Mesenchymal stem cell (in vitro differentiated cells and primary cell): ENCODE measurements at regions not wholly inside any gene's neighbourhood (a gene's known extent, or its start where the extent isn't known, plus 50 kb on each side); places are given as distances from the start of the nearest gene placed in this dataset.

Source experiments
- DNase-seq: peaks from one replicate; pipeline ENCODE4 v3.0.0-alpha.2; 2013
- H2AFZ ChIP-seq: one replicate; pipeline ENCODE4 v1.6.1; 2013; ENCODE audit warnings: low read depth, mild to moderate bottlenecking, control low read depth, inconsistent platforms, low read length, moderate library complexity
- H2AK5ac ChIP-seq: 2 replicates; pipeline ENCODE4 v1.6.1; 2013; ENCODE audit warnings: low read length, moderate library complexity, mild to moderate bottlenecking, inconsistent platforms; ENCODE audit not compliant: severe bottlenecking
- H2BK120ac ChIP-seq: one replicate; pipeline ENCODE4 v1.6.1; 2013; ENCODE audit warnings: low read depth, mild to moderate bottlenecking, inconsistent platforms, low read length, moderate library complexity
- H2BK12ac ChIP-seq, 2 experiments: one replicate each; pipeline ENCODE4 v1.6.1; 2013; ENCODE audit warnings: inconsistent platforms in 2 of 2, low read length in 2 of 2, mild to moderate bottlenecking in 2 of 2, moderate library complexity in 2 of 2, control low read depth in 1 of 2
- H2BK15ac ChIP-seq: one replicate; pipeline ENCODE4 v1.6.1; 2013; ENCODE audit warnings: mild to moderate bottlenecking, low read depth, inconsistent platforms; ENCODE audit not compliant: poor library complexity, severe bottlenecking
- H2BK5ac ChIP-seq: 2 replicates; pipeline ENCODE4 v1.6.1; 2013; ENCODE audit warnings: low read depth, mild to moderate bottlenecking, low read length, control low read depth, inconsistent platforms; ENCODE audit not compliant: poor library complexity, severe bottlenecking
- H3K14ac ChIP-seq, 2 experiments: one replicate each; pipeline ENCODE4 v1.6.1; 2013; ENCODE audit warnings: inconsistent platforms in 2 of 2, low read length in 2 of 2, control low read depth in 1 of 2, mild to moderate bottlenecking in 1 of 2, moderate library complexity in 1 of 2
- H3K18ac ChIP-seq, 2 experiments: one replicate each; pipeline ENCODE4 v1.6.1; 2013; ENCODE audit warnings: inconsistent platforms in 2 of 2, low read length in 2 of 2, control low read depth in 1 of 2, low read depth in 1 of 2, mild to moderate bottlenecking in 1 of 2
- H3K23ac ChIP-seq, 2 experiments: one replicate each; pipeline ENCODE4 v1.6.1; 2013; ENCODE audit warnings: inconsistent platforms in 2 of 2, low read length in 2 of 2, mild to moderate bottlenecking in 2 of 2, moderate library complexity in 2 of 2, control low read depth in 1 of 2
- H3K27ac ChIP-seq: 2 replicates; pipeline ENCODE4 v1.5.1; 2013; ENCODE audit warnings: mild to moderate bottlenecking, moderate library complexity, low read length, control low read depth, inconsistent platforms; ENCODE audit not compliant: poor library complexity, severe bottlenecking
- H3K27me3 ChIP-seq, 2 experiments: 2 replicates each; pipeline versions ENCODE4 v1.6.1 to v1.7.0; 2013; ENCODE audit warnings: low read length in 2 of 2, mild to moderate bottlenecking in 2 of 2, moderate library complexity in 2 of 2, control low read depth in 1 of 2, inconsistent platforms in 1 of 2; ENCODE audit not compliant: control insufficient read depth in 1 of 2, insufficient read depth in 1 of 2
- H3K36me3 ChIP-seq, 2 experiments: 2 replicates each; pipeline versions ENCODE4 v1.6.1 to v1.7.0; 2013; ENCODE audit warnings: low read length in 2 of 2, control low read depth in 1 of 2, inconsistent platforms in 1 of 2, low read depth in 1 of 2, mild to moderate bottlenecking in 1 of 2; ENCODE audit not compliant: insufficient read depth in 2 of 2, control insufficient read depth in 1 of 2
- H3K4ac ChIP-seq, 2 experiments: one replicate each; pipeline ENCODE4 v1.6.1; 2013; ENCODE audit warnings: inconsistent platforms in 2 of 2, low read length in 2 of 2, mild to moderate bottlenecking in 2 of 2, moderate library complexity in 2 of 2, control low read depth in 1 of 2, low read depth in 1 of 2
- H3K4me1 ChIP-seq: 2 replicates; pipeline ENCODE4 v1.6.1; 2013; ENCODE audit warnings: low read depth, low read length, control low read depth; ENCODE audit not compliant: control insufficient read depth, insufficient read depth
- H3K4me2 ChIP-seq: 2 replicates; pipeline ENCODE4 v1.6.1; 2013; ENCODE audit warnings: low read length, mild to moderate bottlenecking, inconsistent platforms; ENCODE audit not compliant: poor library complexity, severe bottlenecking
- H3K4me3 ChIP-seq, 2 experiments: 2 replicates each; pipeline versions ENCODE4 v1.5.1 to v1.7.0; 2013; ENCODE audit warnings: low read length in 2 of 2, mild to moderate bottlenecking in 2 of 2, control low read depth in 1 of 2, low read depth in 1 of 2; ENCODE audit not compliant: insufficient read depth in 1 of 2
- H3K79me1 ChIP-seq: replicated peaks from 2 replicates; pipeline ENCODE4 v1.6.1; 2013; ENCODE audit warnings: mild to moderate bottlenecking, control low read depth, low read length, inconsistent platforms; ENCODE audit not compliant: poor library complexity, severe bottlenecking
- H3K9ac ChIP-seq: 2 replicates; pipeline ENCODE4 v1.7.0; 2013; ENCODE audit warnings: mild to moderate bottlenecking, low read length, moderate library complexity
- H3K9me3 ChIP-seq: 2 replicates; pipeline ENCODE4 v1.7.0; 2013; ENCODE audit warnings: mild to moderate bottlenecking, low read length; ENCODE audit not compliant: control insufficient read depth
- H4K8ac ChIP-seq: one replicate; pipeline ENCODE4 v1.6.1; 2013; ENCODE audit warnings: inconsistent platforms, mild to moderate bottlenecking, low read length, moderate library complexity
- H4K91ac ChIP-seq: one replicate; pipeline ENCODE4 v1.6.1; 2013; ENCODE audit warnings: mild to moderate bottlenecking, low read length, inconsistent platforms
- WGBS: methylation state at CpG from one replicate; pipeline ENCODE4 v1.1.7; 2013; ENCODE audit warnings: mixed read lengths; 5-methylcytosine and 5-hydroxymethylcytosine counted together

GRCh38 chr2:134783912-134784311 is 54.5 kb upstream of the ACMSD start:
- Histone ChIP-seq H2AK5ac (no peak overlapping the region), H3K9me3 (no peaks in the 10 kb centered on the region), H4K91ac (no peak overlapping the region), H3K36me3 (no peaks in the 10 kb centered on the region), H3K4me1 (no peaks in the 10 kb centered on the region), H4K8ac (no peak overlapping the region), H3K4ac (no peak overlapping the region), H3K27ac (no peak overlapping the region), H3K14ac (no peak overlapping the region), H2BK15ac (no peak overlapping the region), H3K23ac (no peak overlapping the region), H3K79me1 (no peaks in the 10 kb centered on the region), H2BK120ac (no peak overlapping the region), H3K18ac (no peak overlapping the region), H2BK12ac (no peak overlapping the region), H3K4me2 (no peak overlapping the region), H3K4me3 (no peak overlapping the region), H2BK5ac (no peak overlapping the region), H3K9ac (no peak overlapping the region), H3K27me3 (no peaks in the 10 kb centered on the region), H2AFZ (no peak overlapping the region)
- WGBS, result 50% methylated on average over 2 of the region's 2 CpGs
- DNase-seq, result no peak

DNA sequence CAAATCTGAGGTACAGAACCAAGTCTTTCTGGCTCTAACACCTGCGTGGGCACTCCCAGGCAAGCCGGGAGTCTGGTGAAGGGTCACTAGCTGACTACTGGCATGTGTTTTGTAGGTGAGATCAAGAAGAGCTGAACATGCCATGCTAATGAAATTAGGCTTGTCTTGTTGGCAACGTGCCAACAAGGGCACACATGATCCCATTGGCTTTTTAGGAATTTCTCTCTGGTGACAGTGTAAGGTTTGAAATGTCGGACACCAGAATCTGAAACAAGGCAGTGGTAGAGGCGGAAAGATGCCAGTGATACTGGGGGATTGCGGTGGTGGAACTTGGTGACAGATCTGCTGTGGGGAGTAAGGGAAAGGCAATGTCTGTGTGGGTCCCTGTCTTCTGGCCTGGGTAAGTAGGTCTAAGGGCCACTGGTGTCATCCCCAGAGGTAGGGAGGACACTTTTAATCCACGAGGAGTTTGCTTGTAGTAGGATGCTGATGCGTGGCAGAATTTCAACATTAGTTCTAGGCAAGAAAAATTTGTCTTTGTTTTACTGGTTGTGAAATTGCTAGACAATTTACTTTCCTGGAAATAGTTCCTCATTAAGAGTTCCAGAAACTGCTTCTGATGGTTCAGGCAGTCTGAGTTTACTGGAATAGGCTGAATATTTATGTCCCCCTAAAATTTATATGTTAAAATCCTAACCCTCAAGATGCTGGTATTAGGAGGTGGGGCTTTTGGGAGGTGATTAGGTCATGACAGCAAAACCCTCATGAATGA is 52.6 kb upstream of the ACMSD start:
- Histone ChIP-seq H3K9me3 (no peaks in the 10 kb centered on the region), H3K36me3 (no peaks in the 10 kb centered on the region), H3K27ac (no peak overlapping the region), H3K27me3 (peaks cover 0 to 4% of the 10 kb centered on the region in 2 experiments), H2BK5ac (no peak overlapping the region), H2BK12ac (no peak overlapping the region), H3K79me1 (no peaks in the 10 kb centered on the region), H3K23ac (no peak overlapping the region), H3K4me1 (no peaks in the 10 kb centered on the region), H3K4me2 (no peak overlapping the region), H4K91ac (no peak overlapping the region), H2BK15ac (no peak overlapping the region), H4K8ac (no peak overlapping the region), H2BK120ac (no peak overlapping the region), H3K18ac (no peak overlapping the region), H2AFZ (no peak overlapping the region), H3K14ac (no peak overlapping the region), H3K4me3 (no peak overlapping the region), H3K4ac (no peak overlapping the region), H3K9ac (no peak overlapping the region), H2AK5ac (no peak overlapping the region)
- DNase-seq, result no peak
- WGBS, result 84% methylated on average over 8 of the region's 8 CpGs

- no peak for DNase-seq
- Histone ChIP-seq H2BK15ac (no peak overlapping the region), H3K4me1 (no peaks in the 10 kb centered on the region), H3K79me1 (no peaks in the 10 kb centered on the region), H3K4me3 (no peak overlapping the region), H2BK12ac (no peak overlapping the region), H3K36me3 (no peaks in the 10 kb centered on the region), H2AFZ (no peak overlapping the region), H2BK5ac (no peak overlapping the region), H3K27me3 (peaks cover 0 to 16% of the 10 kb centered on the region in 2 experiments), H4K8ac (no peak overlapping the region), H3K27ac (no peak overlapping the region), H2AK5ac (no peak overlapping the region), H2BK120ac (no peak overlapping the region), H4K91ac (no peak overlapping the region), H3K18ac (no peak overlapping the region), H3K9me3 (no peaks in the 10 kb centered on the region), H3K14ac (no peak overlapping the region), H3K4me2 (no peak overlapping the region), H3K23ac (no peak overlapping the region), H3K9ac (no peak overlapping the region), H3K4ac (no peak overlapping the region)
- 68% methylated on average over 2 of the region's 2 CpGs for WGBS
These were observed 50.0 kb upstream of the ACMSD start for GRCh38 chr2:134788417-134788816.
